CD14-positive monocyte (primary cell): ENCODE measurements at regions not wholly inside any gene's neighbourhood (a gene's known extent, or its start where the extent isn't known, plus 50 kb on each side); places are given as distances from the start of the nearest gene placed in this dataset.

Source experiments
- DNase-seq, 3 donors: peaks; one replicate each; pipeline ENCODE4 v3.0.0-alpha.2; 2011 to 2022
- H2AFZ ChIP-seq: 2 replicates; pipeline ENCODE4 v1.6.0; 2012; ENCODE audit warnings: mild to moderate bottlenecking, low read depth, low read length, inconsistent platforms; ENCODE audit not compliant: insufficient read depth, poor library complexity, severe bottlenecking
- H3K27ac ChIP-seq, 2 donors: 1 replicate in 1 of 2; 2 replicates in 1 of 2; pipeline ENCODE4 v1.5.1; 2012 to 2013; ENCODE audit warnings: low read length in 2 of 2, control low read depth in 1 of 2, inconsistent platforms in 1 of 2, low read depth in 1 of 2, mild to moderate bottlenecking in 1 of 2
- H3K27me3 ChIP-seq, 2 donors: one replicate each; pipeline versions ENCODE4 v1.6.0 to v1.6.1; 2011 to 2013; ENCODE audit warnings: low read length in 2 of 2; ENCODE audit not compliant: control insufficient read depth in 2 of 2, insufficient read depth in 2 of 2
- H3K36me3 ChIP-seq, 2 donors: replicated peaks in 1 of 2; 1 replicate in 1 of 2; 2 replicates in 1 of 2; pipeline versions ENCODE4 v1.5.1 to v1.6.1; 2012 to 2013; ENCODE audit warnings: low read length in 2 of 2, control low read depth in 1 of 2, inconsistent platforms in 1 of 2, mild to moderate bottlenecking in 1 of 2; ENCODE audit not compliant: insufficient read depth in 2 of 2, control insufficient read depth in 1 of 2
- H3K4me1 ChIP-seq, 2 donors: 1 replicate in 1 of 2; 2 replicates in 1 of 2; pipeline versions ENCODE4 v1.5.1 to v1.6.1; 2012 to 2013; ENCODE audit warnings: low read length in 2 of 2, control low read depth in 1 of 2, inconsistent platforms in 1 of 2, mild to moderate bottlenecking in 1 of 2, moderate library complexity in 1 of 2; ENCODE audit not compliant: insufficient read depth in 2 of 2, control insufficient read depth in 1 of 2
- H3K4me2 ChIP-seq: replicated peaks from 2 replicates; pipeline ENCODE3; 2012; ENCODE audit warnings: low read length, moderate library complexity, mild to moderate bottlenecking; ENCODE audit not compliant: poor library complexity, severe bottlenecking; ENCODE audit errors: extremely low read depth
- H3K4me3 ChIP-seq, 3 experiments: fragments of 200-600 bp in 1 of 3; sonication (generic) in 1 of 3; replicated peaks in 1 of 3; 1 replicate in 2 of 3; 2 replicates in 1 of 3; pipeline ENCODE4 v1.5.1; 2011 to 2013; ENCODE audit warnings: low read length in 3 of 3, mild to moderate bottlenecking in 3 of 3, control low read depth in 2 of 3, low read depth in 2 of 3, inconsistent platforms in 1 of 3, moderate library complexity in 1 of 3
- H3K79me2 ChIP-seq: 2 replicates; pipeline ENCODE4 v1.6.0; 2012; ENCODE audit warnings: mild to moderate bottlenecking, control low read depth, inconsistent platforms, low read length, moderate library complexity; ENCODE audit not compliant: insufficient read depth
- H3K9ac ChIP-seq: 2 replicates; pipeline ENCODE4 v1.6.0; 2017; ENCODE audit warnings: low read length, mild to moderate bottlenecking; ENCODE audit not compliant: insufficient read depth, poor library complexity, severe bottlenecking
- H3K9me3 ChIP-seq, 2 donors: replicated peaks in 1 of 2; 1 replicate in 1 of 2; 2 replicates in 1 of 2; pipeline versions ENCODE4 v1.5.1 to v1.6.1; 2012 to 2013; ENCODE audit warnings: low read length in 2 of 2, control low read depth in 1 of 2; ENCODE audit not compliant: control insufficient read depth in 1 of 2, insufficient read depth in 1 of 2
- H4K20me1 ChIP-seq: 2 replicates; pipeline ENCODE4 v1.6.0; 2012; ENCODE audit warnings: mild to moderate bottlenecking, low read length, control low read depth, moderate library complexity; ENCODE audit not compliant: insufficient read depth
- H3K27ac Mint-ChIP-seq, 7 donors: one replicate each; pipeline ENCODE4 v1.8.0; 2020; ENCODE audit warnings: mild to moderate bottlenecking in 7 of 7, mixed read lengths in 7 of 7, moderate library complexity in 6 of 7, inconsistent platforms in 2 of 7
- H3K27me3 Mint-ChIP-seq, 3 donors: one replicate each; pipeline ENCODE4 v1.8.0; 2021 to 2022; ENCODE audit warnings: low read depth in 3 of 3, mild to moderate bottlenecking in 3 of 3, mixed read lengths in 3 of 3, moderate library complexity in 3 of 3, inconsistent platforms in 1 of 3
- H3K36me3 Mint-ChIP-seq, 2 donors: one replicate each; pipeline ENCODE4 v1.8.0; 2020; ENCODE audit warnings: mixed read lengths in 2 of 2, inconsistent platforms in 1 of 2, mild to moderate bottlenecking in 1 of 2
- H3K4me1 Mint-ChIP-seq: one replicate; pipeline ENCODE4 v1.8.0; 2020; ENCODE audit warnings: mild to moderate bottlenecking, mixed read lengths
- H3K4me3 Mint-ChIP-seq, 2 donors: one replicate each; pipeline ENCODE4 v1.8.0; 2020; ENCODE audit warnings: mild to moderate bottlenecking in 2 of 2, mixed read lengths in 2 of 2, moderate library complexity in 1 of 2
- H3K9me3 Mint-ChIP-seq, 7 donors: one replicate each; pipeline ENCODE4 v1.8.0; 2020 to 2022; ENCODE audit warnings: mixed read lengths in 7 of 7, mild to moderate bottlenecking in 6 of 7, moderate library complexity in 6 of 7, inconsistent platforms in 2 of 7
- WGBS: methylation state at CpG from one replicate; pipeline ENCODE4 v1.1.5; 2013; ENCODE audit warnings: missing lambda C conversion rate; ENCODE audit not compliant: insufficient coverage; 5-methylcytosine and 5-hydroxymethylcytosine counted together
- intact Hi-C, 2 donors: fragments of 100-400 bp; cut with micrococcal nuclease; formaldehyde crosslinking; loops; one replicate each; pipeline versions ENCODE4 v1.15.0 to v1.15.1; 2023
- TF ChIP-seq, protein P1 (sequence below): fragments of 200-600 bp; IDR thresholded peaks from one replicate; pipeline ENCODE4 v1.8.0; 2022; ENCODE audit warnings: antibody characterized with exemption, mild to moderate bottlenecking

DNA sequence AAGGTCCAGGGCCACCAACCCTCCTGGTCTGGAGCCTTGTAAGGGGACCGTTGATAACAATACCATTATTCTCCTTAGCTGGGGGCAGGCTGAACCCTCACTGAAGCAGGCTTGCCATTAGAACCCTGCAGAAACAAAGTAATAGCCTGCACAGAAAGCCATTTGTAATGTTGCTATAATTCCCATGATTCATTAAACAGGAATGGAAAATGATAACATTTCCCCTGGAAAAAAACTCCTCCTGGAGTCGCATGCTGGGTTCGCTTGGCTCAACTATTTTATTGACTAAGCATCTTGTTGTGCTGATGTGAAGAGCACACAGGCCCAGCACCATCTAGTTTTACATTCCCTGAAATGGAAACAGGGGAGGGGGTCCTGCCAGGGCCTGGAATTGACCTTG lies 155.6 kb upstream of the CSF3R start:
- Histone ChIP-seq H3K36me3 (no peaks in the 10 kb centered on the region), H3K27ac (no peak overlapping the region), H2AFZ (no peak overlapping the region), H3K4me2 (no peak overlapping the region), H3K79me2 (no peaks in the 10 kb centered on the region), H4K20me1 (no peaks in the 10 kb centered on the region), H3K9me3 (no peaks in the 10 kb centered on the region), H3K4me3 (no peak overlapping the region), H3K9ac (no peak overlapping the region), H3K4me1 (no peaks in the 10 kb centered on the region), H3K27me3 (no peaks in the 10 kb centered on the region)
- TF ChIP-seq, protein P1, sequence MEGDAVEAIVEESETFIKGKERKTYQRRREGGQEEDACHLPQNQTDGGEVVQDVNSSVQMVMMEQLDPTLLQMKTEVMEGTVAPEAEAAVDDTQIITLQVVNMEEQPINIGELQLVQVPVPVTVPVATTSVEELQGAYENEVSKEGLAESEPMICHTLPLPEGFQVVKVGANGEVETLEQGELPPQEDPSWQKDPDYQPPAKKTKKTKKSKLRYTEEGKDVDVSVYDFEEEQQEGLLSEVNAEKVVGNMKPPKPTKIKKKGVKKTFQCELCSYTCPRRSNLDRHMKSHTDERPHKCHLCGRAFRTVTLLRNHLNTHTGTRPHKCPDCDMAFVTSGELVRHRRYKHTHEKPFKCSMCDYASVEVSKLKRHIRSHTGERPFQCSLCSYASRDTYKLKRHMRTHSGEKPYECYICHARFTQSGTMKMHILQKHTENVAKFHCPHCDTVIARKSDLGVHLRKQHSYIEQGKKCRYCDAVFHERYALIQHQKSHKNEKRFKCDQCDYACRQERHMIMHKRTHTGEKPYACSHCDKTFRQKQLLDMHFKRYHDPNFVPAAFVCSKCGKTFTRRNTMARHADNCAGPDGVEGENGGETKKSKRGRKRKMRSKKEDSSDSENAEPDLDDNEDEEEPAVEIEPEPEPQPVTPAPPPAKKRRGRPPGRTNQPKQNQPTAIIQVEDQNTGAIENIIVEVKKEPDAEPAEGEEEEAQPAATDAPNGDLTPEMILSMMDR: no peak
- DNase-seq: no peak
- Mint-ChIP-seq H3K27ac (no peak overlapping the region), H3K4me3 (no peak overlapping the region), H3K4me1 (no peaks in the 10 kb centered on the region), H3K9me3 (no peaks in the 10 kb centered on the region), H3K27me3 (peaks cover 0 to 11% (median 7%) of the 10 kb centered on the region in 3 donors), H3K36me3 (no peaks in the 10 kb centered on the region)
- 63% methylated on average over 1 of the region's 3 CpGs for WGBS
- intact Hi-C loops: no loop called here

DNA sequence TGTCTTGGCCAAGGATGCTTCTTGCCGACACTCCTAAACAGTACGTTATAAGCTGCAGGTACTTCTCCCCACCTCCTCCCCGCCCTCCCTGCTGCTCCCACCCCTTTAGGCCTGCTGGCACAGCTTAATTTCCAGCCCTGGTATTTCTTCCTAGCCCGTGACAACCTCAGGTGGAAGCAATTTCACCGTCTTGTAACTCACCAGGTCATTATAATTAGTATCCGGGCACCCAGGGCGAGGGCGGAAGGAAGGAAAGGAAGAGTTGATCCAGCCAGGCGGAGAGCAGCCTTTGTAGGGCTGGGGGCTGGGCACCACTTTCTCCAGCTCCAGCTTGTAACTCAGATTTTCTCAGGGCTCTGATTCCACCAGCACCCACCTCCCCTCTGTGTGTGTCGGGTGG lies 153.5 kb upstream of the CSF3R start:
- H3K4me1 ChIP-seq: no peaks in the 10 kb centered on the region
- H2AFZ ChIP-seq: no peak overlapping the region
- Mint-ChIP-seq H3K27me3 (peaks cover 0 to 11% (median 7%) of the 10 kb centered on the region in 3 donors), H3K9me3 (no peaks in the 10 kb centered on the region), H3K36me3 (no peaks in the 10 kb centered on the region), H3K4me3 (no peak overlapping the region), H3K4me1 (no peaks in the 10 kb centered on the region), H3K27ac (no peak overlapping the region)
- no peaks in the 10 kb centered on the region for H4K20me1 ChIP-seq
- H3K9me3 ChIP-seq: no peaks in the 10 kb centered on the region
- no peaks in the 10 kb centered on the region for H3K36me3 ChIP-seq
- no peaks in the 10 kb centered on the region for H3K79me2 ChIP-seq
- intact Hi-C loops: no loop called here
- no peak overlapping the region for H3K4me3 ChIP-seq
- H3K27ac ChIP-seq: no peak overlapping the region
- H3K4me2 ChIP-seq: no peak overlapping the region
- H3K9ac ChIP-seq: no peak overlapping the region
- TF ChIP-seq, protein P1: no peak
- H3K27me3 ChIP-seq: no peaks in the 10 kb centered on the region
- WGBS: 77% methylated on average over 8 of the region's 10 CpGs
- DNase-seq: no peak
